HEK293 (cell line): ENCODE measurements at regions not wholly inside any gene's neighbourhood (a gene's known extent, or its start where the extent isn't known, plus 50 kb on each side); places are given as distances from the start of the nearest gene placed in this dataset.

Source experiments
- KLF1 ChIP-seq: fragments of 450-650 bp; formaldehyde crosslinking; IDR thresholded peaks from 2 replicates; pipeline ENCODE4 v1.5.1; 2016; ENCODE audit warnings: missing biosample characterization, missing genetic modification characterization
- PRDM1 ChIP-seq: fragments of 450-650 bp; formaldehyde crosslinking; IDR thresholded peaks from 2 replicates; pipeline ENCODE4; 2016; ENCODE audit warnings: missing biosample characterization, missing genetic modification characterization
- YY1 ChIP-seq: fragments of 450-650 bp; formaldehyde crosslinking; IDR thresholded peaks from 2 replicates; pipeline ENCODE4 v1.5.1; 2018; ENCODE audit warnings: missing biosample characterization, missing genetic modification characterization
- ZNF112 ChIP-seq: fragments of 450-650 bp; formaldehyde crosslinking; IDR thresholded peaks from 2 replicates; pipeline ENCODE4 v1.5.0; 2017; ENCODE audit warnings: missing biosample characterization, missing genetic modification characterization
- ZNF24 ChIP-seq: fragments of 450-650 bp; formaldehyde crosslinking; IDR thresholded peaks from 2 replicates; pipeline ENCODE4 v1.5.1; 2016; ENCODE audit warnings: missing biosample characterization, missing genetic modification characterization
- ZNF473 ChIP-seq: fragments of 450-650 bp; formaldehyde crosslinking; IDR thresholded peaks from 2 replicates; pipeline ENCODE4 v1.5.1; 2017; ENCODE audit warnings: missing biosample characterization, missing genetic modification characterization
- ZNF561 ChIP-seq: fragments of 450-650 bp; IDR thresholded peaks from 2 replicates; pipeline ENCODE4 v1.5.1; 2018; ENCODE audit warnings: missing biosample characterization, missing genetic modification characterization, borderline replicate concordance
- ZNF76 ChIP-seq: fragments of 450-650 bp; formaldehyde crosslinking; IDR thresholded peaks from 2 replicates; pipeline ENCODE4; 2016; ENCODE audit warnings: low read depth, missing biosample characterization, missing genetic modification characterization, borderline replicate concordance
- TF ChIP-seq, protein P1 (sequence below): fragments of 450-650 bp; formaldehyde crosslinking; IDR thresholded peaks from 2 replicates; pipeline ENCODE4 v1.5.1; 2016; ENCODE audit warnings: missing biosample characterization, missing genetic modification characterization
- TF ChIP-seq, protein P2 (sequence below): fragments of 450-650 bp; formaldehyde crosslinking; IDR thresholded peaks from 2 replicates; pipeline ENCODE4; 2016; ENCODE audit warnings: missing biosample characterization, missing genetic modification characterization
- TF ChIP-seq, protein P3 (sequence below): fragments of 450-650 bp; formaldehyde crosslinking; IDR thresholded peaks from 2 replicates; pipeline ENCODE4 v1.5.1; 2016; ENCODE audit warnings: missing biosample characterization, missing genetic modification characterization

DNA sequence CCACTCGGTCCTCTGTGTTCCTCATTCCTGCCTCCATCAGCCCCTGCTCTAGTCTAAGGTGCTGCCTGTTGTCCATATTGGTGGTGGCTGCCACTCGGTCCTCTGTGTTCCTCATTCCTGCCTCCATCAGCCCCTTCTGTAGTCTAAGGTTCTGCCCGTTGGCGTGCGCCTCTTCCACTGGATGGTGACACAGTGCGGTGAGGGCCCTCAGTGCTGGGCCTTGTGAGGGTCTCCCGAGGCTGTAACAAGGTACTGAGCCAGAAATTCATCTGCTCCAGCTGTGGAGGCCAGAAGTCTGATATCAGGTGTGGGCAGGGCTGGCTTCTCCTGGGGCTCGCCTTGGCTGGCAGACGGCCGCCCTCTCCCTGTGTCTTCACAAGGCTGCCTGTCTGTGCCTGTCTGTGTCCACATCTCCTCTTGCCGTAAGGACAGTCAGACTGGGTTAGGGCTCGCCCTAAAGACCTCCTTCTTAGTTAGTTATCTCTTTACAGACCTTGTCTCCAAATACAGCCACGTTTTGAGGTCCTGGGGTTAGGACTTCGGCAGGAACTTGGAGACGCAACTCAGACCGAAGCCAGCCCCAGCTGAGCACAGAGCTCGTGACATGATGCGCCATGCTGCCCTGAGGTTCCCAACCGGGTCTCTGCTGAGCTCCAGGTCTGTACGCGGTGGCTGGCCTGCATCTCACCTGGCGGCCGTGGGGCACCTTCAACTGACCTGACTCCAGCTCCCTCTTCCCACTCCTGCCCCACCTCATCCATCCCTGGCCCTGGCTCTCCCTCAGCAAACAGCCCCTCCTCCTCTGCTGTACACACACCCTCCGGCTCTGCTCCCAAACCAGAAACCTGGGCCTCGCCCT is 181.4 kb upstream of the SHH start:
- TF ChIP-seq ZNF112 (tag by site-specific recombination) (no peak), YY1 (no peak), ZNF473 (tag by site-specific recombination) (no peak), ZNF24 (no peak), KLF1 (tag by site-specific recombination) (no peak), ZNF561 (no peak), PRDM1 (tag by site-specific recombination) (no peak), ZNF76 (no peak)
- TF ChIP-seq, protein P1, sequence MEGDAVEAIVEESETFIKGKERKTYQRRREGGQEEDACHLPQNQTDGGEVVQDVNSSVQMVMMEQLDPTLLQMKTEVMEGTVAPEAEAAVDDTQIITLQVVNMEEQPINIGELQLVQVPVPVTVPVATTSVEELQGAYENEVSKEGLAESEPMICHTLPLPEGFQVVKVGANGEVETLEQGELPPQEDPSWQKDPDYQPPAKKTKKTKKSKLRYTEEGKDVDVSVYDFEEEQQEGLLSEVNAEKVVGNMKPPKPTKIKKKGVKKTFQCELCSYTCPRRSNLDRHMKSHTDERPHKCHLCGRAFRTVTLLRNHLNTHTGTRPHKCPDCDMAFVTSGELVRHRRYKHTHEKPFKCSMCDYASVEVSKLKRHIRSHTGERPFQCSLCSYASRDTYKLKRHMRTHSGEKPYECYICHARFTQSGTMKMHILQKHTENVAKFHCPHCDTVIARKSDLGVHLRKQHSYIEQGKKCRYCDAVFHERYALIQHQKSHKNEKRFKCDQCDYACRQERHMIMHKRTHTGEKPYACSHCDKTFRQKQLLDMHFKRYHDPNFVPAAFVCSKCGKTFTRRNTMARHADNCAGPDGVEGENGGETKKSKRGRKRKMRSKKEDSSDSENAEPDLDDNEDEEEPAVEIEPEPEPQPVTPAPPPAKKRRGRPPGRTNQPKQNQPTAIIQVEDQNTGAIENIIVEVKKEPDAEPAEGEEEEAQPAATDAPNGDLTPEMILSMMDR (tag by site-specific recombination): no peak
- TF ChIP-seq, protein P2, sequence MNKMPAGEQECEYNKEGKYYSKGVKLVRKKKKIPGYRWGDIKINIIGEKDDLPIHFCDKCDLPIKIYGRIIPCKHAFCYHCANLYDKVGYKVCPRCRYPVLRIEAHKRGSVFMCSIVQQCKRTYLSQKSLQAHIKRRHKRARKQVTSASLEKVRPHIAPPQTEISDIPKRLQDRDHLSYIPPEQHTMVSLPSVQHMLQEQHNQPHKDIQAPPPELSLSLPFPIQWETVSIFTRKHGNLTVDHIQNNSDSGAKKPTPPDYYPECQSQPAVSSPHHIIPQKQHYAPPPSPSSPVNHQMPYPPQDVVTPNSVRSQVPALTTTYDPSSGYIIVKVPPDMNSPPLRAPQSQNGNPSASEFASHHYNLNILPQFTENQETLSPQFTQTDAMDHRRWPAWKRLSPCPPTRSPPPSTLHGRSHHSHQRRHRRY (tag by site-specific recombination): no peak
- TF ChIP-seq, protein P3, sequence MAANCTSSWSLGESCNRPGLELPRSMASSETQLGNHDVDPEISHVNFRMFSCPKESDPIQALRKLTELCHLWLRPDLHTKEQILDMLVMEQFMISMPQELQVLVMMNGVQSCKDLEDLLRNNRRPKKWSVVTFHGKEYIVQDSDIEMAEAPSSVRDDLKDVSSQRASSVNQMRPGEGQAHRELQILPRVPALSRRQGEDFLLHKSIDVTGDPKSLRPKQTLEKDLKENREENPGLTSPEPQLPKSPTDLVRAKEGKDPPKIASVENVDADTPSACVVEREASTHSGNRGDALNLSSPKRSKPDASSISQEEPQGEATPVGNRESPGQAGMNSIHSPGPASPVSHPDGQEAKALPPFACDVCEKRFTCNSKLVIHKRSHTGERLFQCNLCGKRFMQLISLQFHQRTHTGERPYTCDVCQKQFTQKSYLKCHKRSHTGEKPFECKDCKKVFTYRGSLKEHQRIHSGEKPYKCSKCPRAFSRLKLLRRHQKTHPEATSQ: no peak
